GM12878 (cell line): ENCODE measurements at regions not wholly inside any gene's neighbourhood (a gene's known extent, or its start where the extent isn't known, plus 50 kb on each side); places are given as distances from the start of the nearest gene placed in this dataset.

Experiments
- ATAC-seq: fragments of 200-7000 bp; cut with Tn5 transposase; 3 replicates; pipeline ENCODE4 v1.9.1; 2020; ENCODE audit warnings: mild to moderate bottlenecking, moderate library complexity
- BruUV-seq: library from RNA; stranded (reverse); fragments of 400-500 nt; replicated peaks from 2 replicates; lab custom pipeline; 2021; lab: Mats Ljungman, UMichigan
- CTCF ChIA-PET: fragments of 300-600 bp; sonication (Branson Sonifier 250); formaldehyde crosslinking; extraction: SDS; loops from one replicate; lab custom pipeline; 2021; ENCODE audit warnings: inconsistent platforms; lab: Yijun Ruan, JAX
- POLR2A ChIA-PET: fragments of 350-600 bp; formaldehyde crosslinking; extraction: SDS; loops from one replicate; lab custom pipeline; 2021; ENCODE audit warnings: inconsistent platforms; lab: Charles Lee
- RAD21 ChIA-PET: fragments of 300-600 bp; sonication (Branson Sonifier 250); formaldehyde crosslinking; loops from one replicate; lab custom pipeline; 2023; ENCODE audit warnings: antibody characterized with exemption; ENCODE audit not compliant: unreplicated experiment; lab: Charles Lee
- SMC1A ChIA-PET: fragments of 300-600 bp; sonication (Branson Sonifier 250); formaldehyde crosslinking; loops from one replicate; lab custom pipeline; 2023; ENCODE audit not compliant: unreplicated experiment, uncharacterized antibody; lab: Charles Lee
- DNase-seq: peaks from one replicate; pipeline ENCODE4 v3.0.0-alpha.2; 2011; ENCODE audit warnings: low read depth, low spot score
- FAIRE-seq: peaks from 3 replicates; lab custom pipeline; 2011; peaks lifted over from hg19 to GRCh38; lab: Jason Lieb, UNC
- H2AFZ ChIP-seq: 2 replicates; pipeline ENCODE4 v1.6.0; 2011; ENCODE audit warnings: low read depth, low read length, control low read depth; ENCODE audit not compliant: control insufficient read depth
- H3K27ac ChIP-seq: 2 replicates; pipeline ENCODE4 v1.5.1; 2011; ENCODE audit warnings: control low read depth; ENCODE audit not compliant: control insufficient read depth, insufficient read depth
- H3K27me3 ChIP-seq, 2 experiments: replicated peaks in 1 of 2; 2 replicates each; pipeline versions ENCODE4 v1.6.0 to v1.6.1; 2011; ENCODE audit warnings: low read length in 1 of 2; ENCODE audit not compliant: control insufficient read depth in 2 of 2, insufficient read depth in 2 of 2
- H3K36me3 ChIP-seq, 2 experiments: 2 replicates each; pipeline ENCODE4 v1.5.1; 2011; ENCODE audit warnings: low read length in 1 of 2; ENCODE audit not compliant: control insufficient read depth in 2 of 2, insufficient read depth in 2 of 2
- H3K4me1 ChIP-seq: 2 replicates; pipeline ENCODE4 v1.6.1; 2011; ENCODE audit warnings: mild to moderate bottlenecking, low read length, moderate library complexity, mixed read lengths; ENCODE audit not compliant: control insufficient read depth, insufficient read depth
- H3K4me2 ChIP-seq: 2 replicates; pipeline ENCODE4 v1.6.0; 2011; ENCODE audit warnings: control low read depth; ENCODE audit not compliant: control insufficient read depth, insufficient read depth
- H3K4me3 ChIP-seq: fragments of 200-600 bp; sonication (generic); 2 replicates; pipeline ENCODE4 v1.5.1; 2016
- H3K79me2 ChIP-seq: 2 replicates; pipeline ENCODE4 v1.6.0; 2011; ENCODE audit warnings: low read length; ENCODE audit not compliant: control insufficient read depth, insufficient read depth
- H3K9ac ChIP-seq: 2 replicates; pipeline ENCODE4 v1.8.0; 2011; ENCODE audit warnings: low read length, control low read depth, mixed read lengths; ENCODE audit not compliant: control insufficient read depth, insufficient read depth
- H3K9me3 ChIP-seq: replicated peaks from 3 replicates; pipeline ENCODE4 v1.5.1; 2011; ENCODE audit warnings: mild to moderate bottlenecking, low read length; ENCODE audit not compliant: control insufficient read depth, insufficient read depth
- H4K20me1 ChIP-seq: 2 replicates; pipeline ENCODE4 v1.6.0; 2011; ENCODE audit not compliant: control insufficient read depth, insufficient read depth
- BHLHE40 ChIP-seq, 2 experiments: fragments of 450-650 bp in 1 of 2; IDR thresholded peaks; 2 replicates each; pipeline ENCODE4 v1.6.1; 2011 to 2017; ENCODE audit warnings: low read depth in 2 of 2, borderline replicate concordance in 1 of 2, improper control_type of control experiment in 1 of 2, low read length in 1 of 2, mild to moderate bottlenecking in 1 of 2
- BRCA1 ChIP-seq: IDR thresholded peaks from 2 replicates; pipeline ENCODE4 v1.6.1; 2011; ENCODE audit warnings: low read depth, low read length, improper control_type of control experiment
- FOS ChIP-seq: IDR thresholded peaks from 3 replicates; pipeline ENCODE4 v1.6.1; 2011; ENCODE audit warnings: borderline replicate concordance; ENCODE audit not compliant: insufficient read length; ENCODE audit errors: extremely low read depth
- HDGF ChIP-seq: fragments of 450-650 bp; IDR thresholded peaks from 2 replicates; pipeline ENCODE4 v1.6.1; 2016; ENCODE audit warnings: antibody characterized with exemption
- LARP7 ChIP-seq: fragments of 450-650 bp; IDR thresholded peaks from 2 replicates; pipeline ENCODE4 v1.6.1; 2017; ENCODE audit warnings: mild to moderate bottlenecking
- RB1 ChIP-seq: fragments of 450-650 bp; formaldehyde crosslinking; IDR thresholded peaks from 2 replicates; pipeline ENCODE4 v1.6.1; 2017; ENCODE audit warnings: mild to moderate bottlenecking, borderline replicate concordance
- RCOR1 ChIP-seq: conservative IDR thresholded peaks from 2 replicates; pipeline ENCODE4 v1.6.1; 2012; ENCODE audit warnings: low read depth, low read length, improper control_type of control experiment
- SP1 ChIP-seq: IDR thresholded peaks from one replicate; pipeline ENCODE4 v1.6.1; 2011; ENCODE audit warnings: low read depth, low read length
- SREBF2 ChIP-seq: IDR thresholded peaks from 2 replicates; pipeline ENCODE4 v1.6.1; 2012; ENCODE audit warnings: mild to moderate bottlenecking, low read length
- SUPT20H ChIP-seq: IDR thresholded peaks from 2 replicates; pipeline ENCODE4 v1.6.1; 2011; ENCODE audit warnings: low read depth, mild to moderate bottlenecking, low read length, moderate library complexity, borderline replicate concordance; ENCODE audit not compliant: control insufficient read depth
- TAF1 ChIP-seq: IDR thresholded peaks from 2 replicates; pipeline ENCODE4 v1.6.1; 2011; ENCODE audit warnings: mild to moderate bottlenecking, low read depth, low read length, borderline replicate concordance
- WGBS: methylation state at CpG from one replicate; pipeline ENCODE4 v1.1.6; 2016; ENCODE audit warnings: low lambda C conversion rate; ENCODE audit not compliant: insufficient replicate concordance, insufficient coverage; ENCODE audit errors: missing lambda C conversion rate; 5-methylcytosine and 5-hydroxymethylcytosine counted together
- in situ Hi-C: fragments of 300-500 bp; cut with MboI; formaldehyde crosslinking; loops from 9 replicates; pipeline ENCODE4 v1.14.3; 2018; ENCODE audit warnings: mixed read lengths
- intact Hi-C: fragments of 100-400 bp; cut with micrococcal nuclease; formaldehyde crosslinking; loops from one replicate; pipeline ENCODE4 v1.14.2; 2022; ENCODE audit not compliant: unreplicated experiment
- TF ChIP-seq, protein P1 (sequence below): IDR thresholded peaks from 2 replicates; pipeline ENCODE4 v1.6.1; 2012; ENCODE audit warnings: low read depth, low read length, improper control_type of control experiment
- TF ChIP-seq, protein P2 (sequence below): fragments of 450-650 bp; IDR thresholded peaks from 2 replicates; pipeline ENCODE4 v1.6.1; 2017; ENCODE audit warnings: borderline replicate concordance
- TF ChIP-seq, protein P3 (sequence below): IDR thresholded peaks from 2 replicates; pipeline ENCODE4 v1.6.1; 2012; ENCODE audit warnings: mild to moderate bottlenecking, low read depth, low read length
- TF ChIP-seq, protein P4 (sequence below), 3 experiments: IDR thresholded peaks in 2 of 3; conservative IDR thresholded peaks in 1 of 3; 2 replicates each; pipeline ENCODE4 v1.5.1; 2011; ENCODE audit warnings: low read depth in 3 of 3, low read length in 3 of 3, mild to moderate bottlenecking in 3 of 3, control low read depth in 2 of 3, moderate library complexity in 2 of 3, inconsistent platforms in 1 of 3, mixed read lengths in 1 of 3; ENCODE audit not compliant: control insufficient read depth in 2 of 3, insufficient read depth in 1 of 3; ENCODE audit errors: extremely low read depth in 1 of 3
- TF ChIP-seq, protein P5 (sequence below): fragments of 450-650 bp; IDR thresholded peaks from 2 replicates; pipeline ENCODE4 v1.6.1; 2016; ENCODE audit warnings: mild to moderate bottlenecking

DNA sequence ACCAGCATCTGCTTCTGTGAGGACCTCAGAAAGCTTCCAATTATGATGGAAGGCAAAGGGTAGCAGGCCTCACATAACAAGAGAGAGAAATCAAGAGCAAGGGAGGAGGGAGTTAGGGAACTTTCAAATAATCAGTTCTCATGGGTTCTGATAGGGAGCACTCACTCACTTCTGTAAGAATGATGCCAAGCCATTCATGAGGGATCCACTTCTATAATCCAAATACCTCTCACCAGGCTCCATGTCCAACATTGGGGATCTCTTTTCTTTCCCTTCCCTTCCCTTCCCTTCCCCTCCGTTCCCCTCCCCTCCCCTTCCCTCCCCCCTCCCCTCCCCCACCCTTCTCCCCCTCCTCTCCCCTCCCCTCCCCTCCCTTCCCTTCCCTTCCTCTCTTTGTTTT is 884.6 kb upstream of the GHITM start:
- POLR2A ChIA-PET, result no interaction called here
- DNase-seq (no peak), ATAC-seq (no peak), FAIRE-seq (no peak)
- Histone ChIP-seq H3K4me1 (no peaks in the 10 kb centered on the region), H4K20me1 (no peaks in the 10 kb centered on the region), H3K27me3 (no peaks in the 10 kb centered on the region), H3K9ac (no peak overlapping the region), H3K4me2 (no peak overlapping the region), H3K36me3 (no peaks in the 10 kb centered on the region), H2AFZ (no peak overlapping the region), H3K4me3 (no peak overlapping the region), H3K79me2 (no peaks in the 10 kb centered on the region), H3K27ac (no peak overlapping the region), H3K9me3 (no peaks in the 10 kb centered on the region; the same call in 2 of the 3 replicates)
- in situ Hi-C loops (no loop called here), intact Hi-C loops (no loop called here)
- RAD21 ChIA-PET, result no interaction called here
- CTCF ChIA-PET, result no interaction called here
- SMC1A ChIA-PET, result no interaction called here
- TF ChIP-seq BHLHE40 (IDR thresholded peaks at IDR 0.05; ENCODE audit: borderline replicate concordance in 1 of 2, low read depth in 2 of 2, low read length in 1 of 2) (no peak), SP1 (no peak), HDGF (no peak), BRCA1 (no peak), SREBF2 (no peak), LARP7 (no peak), FOS (no peak), RCOR1 (no peak), TAF1 (no peak), RB1 (no peak), SUPT20H (no peak)
- TF ChIP-seq, protein P1, sequence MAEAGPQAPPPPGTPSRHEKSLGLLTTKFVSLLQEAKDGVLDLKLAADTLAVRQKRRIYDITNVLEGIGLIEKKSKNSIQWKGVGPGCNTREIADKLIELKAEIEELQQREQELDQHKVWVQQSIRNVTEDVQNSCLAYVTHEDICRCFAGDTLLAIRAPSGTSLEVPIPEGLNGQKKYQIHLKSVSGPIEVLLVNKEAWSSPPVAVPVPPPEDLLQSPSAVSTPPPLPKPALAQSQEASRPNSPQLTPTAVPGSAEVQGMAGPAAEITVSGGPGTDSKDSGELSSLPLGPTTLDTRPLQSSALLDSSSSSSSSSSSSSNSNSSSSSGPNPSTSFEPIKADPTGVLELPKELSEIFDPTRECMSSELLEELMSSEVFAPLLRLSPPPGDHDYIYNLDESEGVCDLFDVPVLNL, result no peak
- TF ChIP-seq, protein P2, sequence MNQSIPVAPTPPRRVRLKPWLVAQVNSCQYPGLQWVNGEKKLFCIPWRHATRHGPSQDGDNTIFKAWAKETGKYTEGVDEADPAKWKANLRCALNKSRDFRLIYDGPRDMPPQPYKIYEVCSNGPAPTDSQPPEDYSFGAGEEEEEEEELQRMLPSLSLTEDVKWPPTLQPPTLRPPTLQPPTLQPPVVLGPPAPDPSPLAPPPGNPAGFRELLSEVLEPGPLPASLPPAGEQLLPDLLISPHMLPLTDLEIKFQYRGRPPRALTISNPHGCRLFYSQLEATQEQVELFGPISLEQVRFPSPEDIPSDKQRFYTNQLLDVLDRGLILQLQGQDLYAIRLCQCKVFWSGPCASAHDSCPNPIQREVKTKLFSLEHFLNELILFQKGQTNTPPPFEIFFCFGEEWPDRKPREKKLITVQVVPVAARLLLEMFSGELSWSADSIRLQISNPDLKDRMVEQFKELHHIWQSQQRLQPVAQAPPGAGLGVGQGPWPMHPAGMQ, result no peak
- TF ChIP-seq, protein P3, sequence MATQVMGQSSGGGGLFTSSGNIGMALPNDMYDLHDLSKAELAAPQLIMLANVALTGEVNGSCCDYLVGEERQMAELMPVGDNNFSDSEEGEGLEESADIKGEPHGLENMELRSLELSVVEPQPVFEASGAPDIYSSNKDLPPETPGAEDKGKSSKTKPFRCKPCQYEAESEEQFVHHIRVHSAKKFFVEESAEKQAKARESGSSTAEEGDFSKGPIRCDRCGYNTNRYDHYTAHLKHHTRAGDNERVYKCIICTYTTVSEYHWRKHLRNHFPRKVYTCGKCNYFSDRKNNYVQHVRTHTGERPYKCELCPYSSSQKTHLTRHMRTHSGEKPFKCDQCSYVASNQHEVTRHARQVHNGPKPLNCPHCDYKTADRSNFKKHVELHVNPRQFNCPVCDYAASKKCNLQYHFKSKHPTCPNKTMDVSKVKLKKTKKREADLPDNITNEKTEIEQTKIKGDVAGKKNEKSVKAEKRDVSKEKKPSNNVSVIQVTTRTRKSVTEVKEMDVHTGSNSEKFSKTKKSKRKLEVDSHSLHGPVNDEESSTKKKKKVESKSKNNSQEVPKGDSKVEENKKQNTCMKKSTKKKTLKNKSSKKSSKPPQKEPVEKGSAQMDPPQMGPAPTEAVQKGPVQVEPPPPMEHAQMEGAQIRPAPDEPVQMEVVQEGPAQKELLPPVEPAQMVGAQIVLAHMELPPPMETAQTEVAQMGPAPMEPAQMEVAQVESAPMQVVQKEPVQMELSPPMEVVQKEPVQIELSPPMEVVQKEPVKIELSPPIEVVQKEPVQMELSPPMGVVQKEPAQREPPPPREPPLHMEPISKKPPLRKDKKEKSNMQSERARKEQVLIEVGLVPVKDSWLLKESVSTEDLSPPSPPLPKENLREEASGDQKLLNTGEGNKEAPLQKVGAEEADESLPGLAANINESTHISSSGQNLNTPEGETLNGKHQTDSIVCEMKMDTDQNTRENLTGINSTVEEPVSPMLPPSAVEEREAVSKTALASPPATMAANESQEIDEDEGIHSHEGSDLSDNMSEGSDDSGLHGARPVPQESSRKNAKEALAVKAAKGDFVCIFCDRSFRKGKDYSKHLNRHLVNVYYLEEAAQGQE, result no peak
- TF ChIP-seq, protein P4, sequence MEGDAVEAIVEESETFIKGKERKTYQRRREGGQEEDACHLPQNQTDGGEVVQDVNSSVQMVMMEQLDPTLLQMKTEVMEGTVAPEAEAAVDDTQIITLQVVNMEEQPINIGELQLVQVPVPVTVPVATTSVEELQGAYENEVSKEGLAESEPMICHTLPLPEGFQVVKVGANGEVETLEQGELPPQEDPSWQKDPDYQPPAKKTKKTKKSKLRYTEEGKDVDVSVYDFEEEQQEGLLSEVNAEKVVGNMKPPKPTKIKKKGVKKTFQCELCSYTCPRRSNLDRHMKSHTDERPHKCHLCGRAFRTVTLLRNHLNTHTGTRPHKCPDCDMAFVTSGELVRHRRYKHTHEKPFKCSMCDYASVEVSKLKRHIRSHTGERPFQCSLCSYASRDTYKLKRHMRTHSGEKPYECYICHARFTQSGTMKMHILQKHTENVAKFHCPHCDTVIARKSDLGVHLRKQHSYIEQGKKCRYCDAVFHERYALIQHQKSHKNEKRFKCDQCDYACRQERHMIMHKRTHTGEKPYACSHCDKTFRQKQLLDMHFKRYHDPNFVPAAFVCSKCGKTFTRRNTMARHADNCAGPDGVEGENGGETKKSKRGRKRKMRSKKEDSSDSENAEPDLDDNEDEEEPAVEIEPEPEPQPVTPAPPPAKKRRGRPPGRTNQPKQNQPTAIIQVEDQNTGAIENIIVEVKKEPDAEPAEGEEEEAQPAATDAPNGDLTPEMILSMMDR (IDR thresholded peaks at IDR 0.05 in 2 of 3, conservative IDR thresholded peaks at IDR 0.05 in 1 of 3; ENCODE audit: control insufficient read depth in 2 of 3, extremely low read depth in 1 of 3, insufficient read depth in 1 of 3, low read depth in 3 of 3, low read length in 3 of 3), result no peak
- TF ChIP-seq, protein P5, sequence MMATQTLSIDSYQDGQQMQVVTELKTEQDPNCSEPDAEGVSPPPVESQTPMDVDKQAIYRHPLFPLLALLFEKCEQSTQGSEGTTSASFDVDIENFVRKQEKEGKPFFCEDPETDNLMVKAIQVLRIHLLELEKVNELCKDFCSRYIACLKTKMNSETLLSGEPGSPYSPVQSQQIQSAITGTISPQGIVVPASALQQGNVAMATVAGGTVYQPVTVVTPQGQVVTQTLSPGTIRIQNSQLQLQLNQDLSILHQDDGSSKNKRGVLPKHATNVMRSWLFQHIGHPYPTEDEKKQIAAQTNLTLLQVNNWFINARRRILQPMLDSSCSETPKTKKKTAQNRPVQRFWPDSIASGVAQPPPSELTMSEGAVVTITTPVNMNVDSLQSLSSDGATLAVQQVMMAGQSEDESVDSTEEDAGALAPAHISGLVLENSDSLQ, result no peak
- BruUV-seq, result no TSS peak
- WGBS, result 0% methylated on average over 1 of the region's 1 CpG
